Stimulated activated CD4-positive, alpha-beta T cell treated with anti-CD3 and anti-CD28 coated beads, Interleukin-12 subunit alpha, Interleukin-12 subunit beta, amount 100 ng/mL, for 4 hours (primary cell): ENCODE measurements at regions not wholly inside any gene's neighbourhood (a gene's known extent, or its start where the extent isn't known, plus 50 kb on each side); places are given as distances from the start of the nearest gene placed in this dataset.

ENCODE experiments used
- DNase-seq: peaks from one replicate; pipeline ENCODE4 v3.0.0-alpha.2; 2020

- DNase-seq, result no peak
Observed at GRCh38 chr3:43996379-43997301, 245.0 kb upstream of the TOPAZ1 start.

- no peak for DNase-seq
Observed at GRCh38 chr3:43997316-43997715, 244.4 kb upstream of the TOPAZ1 start.

GRCh38 chr3:43997788-43998369 is 243.8 kb upstream of the TOPAZ1 start:
- DNase-seq, result no peak

- DNase-seq, result no peak
Observed at GRCh38 chr3:43998370-43998835, 243.3 kb upstream of the TOPAZ1 start.

- DNase-seq, result no peak
Observed at GRCh38 chr3:43998836-43999727, 242.6 kb upstream of the TOPAZ1 start.

GRCh38 chr3:43999728-44000319 is 241.9 kb upstream of the TOPAZ1 start:
- no peak for DNase-seq

GRCh38 chr3:44000586-44000985 is 241.1 kb upstream of the TOPAZ1 start:
- no peak for DNase-seq

GRCh38 chr3:44001072-44001471 is 240.6 kb upstream of the TOPAZ1 start:
- no peak for DNase-seq

GRCh38 chr3:44003801-44004200 is 237.9 kb upstream of the TOPAZ1 start:
- DNase-seq, result no peak

GRCh38 chr3:44011680-44012079 is 230.0 kb upstream of the TOPAZ1 start:
- no peak for DNase-seq

- no peak for DNase-seq
Observed at GRCh38 chr3:44012160-44012899, 229.4 kb upstream of the TOPAZ1 start.

- no peak for DNase-seq
Observed at GRCh38 chr3:44013967-44014366, 227.7 kb upstream of the TOPAZ1 start.

GRCh38 chr3:44015170-44015569 is 226.5 kb upstream of the TOPAZ1 start:
- DNase-seq, result no peak

GRCh38 chr3:44016818-44017217 is 224.9 kb upstream of the TOPAZ1 start:
- DNase-seq, result no peak

GRCh38 chr3:44018926-44019325 is 222.8 kb upstream of the TOPAZ1 start:
- no peak for DNase-seq

GRCh38 chr3:44019736-44020135 is 221.9 kb upstream of the TOPAZ1 start:
- no peak for DNase-seq

GRCh38 chr3:44020143-44020542 is 221.5 kb upstream of the TOPAZ1 start:
- DNase-seq, result no peak

GRCh38 chr3:44021651-44022594 is 219.8 kb upstream of the TOPAZ1 start:
- no peak for DNase-seq

GRCh38 chr3:44023961-44024593 is 217.6 kb upstream of the TOPAZ1 start:
- DNase-seq, result no peak

- no peak for DNase-seq
Observed at GRCh38 chr3:44026220-44026865, 215.3 kb upstream of the TOPAZ1 start.
